ENCODE measurements at regions not wholly inside any gene's neighbourhood (a gene's known extent, or its start where the extent isn't known, plus 50 kb on each side); places are given as distances from the start of the nearest gene placed in this dataset.
"Not testable (repeated sequence)": the region's sequence is repeated elsewhere in the genome, so short reads cannot be mapped to it uniquely, and the experiment has no call there.

DNA sequence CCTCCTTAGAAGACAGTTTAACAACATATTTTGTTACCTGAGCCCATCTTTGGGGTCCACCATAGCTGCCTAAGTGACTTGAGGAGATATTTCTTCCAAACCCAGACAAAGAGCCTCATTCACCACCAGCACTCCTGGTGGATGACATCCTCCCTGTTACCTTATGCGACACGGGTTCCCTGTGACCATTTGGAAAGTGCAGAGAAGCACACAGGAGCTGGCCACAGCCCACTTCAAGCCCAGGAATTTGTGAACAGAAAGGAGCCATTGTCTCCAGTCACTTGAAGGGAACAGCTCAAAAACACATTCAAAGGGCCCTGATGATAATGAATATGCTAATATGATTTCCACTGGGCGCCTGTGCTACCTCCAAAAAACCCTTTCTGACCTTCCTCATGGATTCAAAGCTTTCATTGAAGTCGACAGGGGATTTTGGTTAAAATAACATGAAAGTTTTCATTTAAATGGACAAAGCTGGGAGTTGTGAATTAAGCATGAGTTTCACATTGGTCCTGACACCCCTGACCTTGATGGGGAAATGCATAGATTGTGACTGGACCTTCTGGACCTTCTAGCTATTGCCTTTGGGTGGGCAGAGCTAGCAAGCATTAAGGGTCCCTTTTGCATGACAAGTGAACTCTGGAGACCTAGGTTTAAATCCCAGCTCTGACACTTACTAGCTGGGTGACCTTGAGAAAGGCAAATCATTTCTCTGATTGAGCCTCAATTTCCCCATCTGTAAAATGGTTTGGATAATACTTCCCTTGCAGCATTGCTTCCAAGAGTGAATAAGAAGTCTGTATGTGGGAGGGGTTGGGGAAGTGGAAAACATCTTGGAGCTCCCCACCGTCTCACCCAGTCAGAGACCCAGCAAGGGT lies 83.3 kb upstream of the SIRPA start:
- no peak for DNase-seq (ENCODE audit: extremely low read depth, low read depth)

DNA sequence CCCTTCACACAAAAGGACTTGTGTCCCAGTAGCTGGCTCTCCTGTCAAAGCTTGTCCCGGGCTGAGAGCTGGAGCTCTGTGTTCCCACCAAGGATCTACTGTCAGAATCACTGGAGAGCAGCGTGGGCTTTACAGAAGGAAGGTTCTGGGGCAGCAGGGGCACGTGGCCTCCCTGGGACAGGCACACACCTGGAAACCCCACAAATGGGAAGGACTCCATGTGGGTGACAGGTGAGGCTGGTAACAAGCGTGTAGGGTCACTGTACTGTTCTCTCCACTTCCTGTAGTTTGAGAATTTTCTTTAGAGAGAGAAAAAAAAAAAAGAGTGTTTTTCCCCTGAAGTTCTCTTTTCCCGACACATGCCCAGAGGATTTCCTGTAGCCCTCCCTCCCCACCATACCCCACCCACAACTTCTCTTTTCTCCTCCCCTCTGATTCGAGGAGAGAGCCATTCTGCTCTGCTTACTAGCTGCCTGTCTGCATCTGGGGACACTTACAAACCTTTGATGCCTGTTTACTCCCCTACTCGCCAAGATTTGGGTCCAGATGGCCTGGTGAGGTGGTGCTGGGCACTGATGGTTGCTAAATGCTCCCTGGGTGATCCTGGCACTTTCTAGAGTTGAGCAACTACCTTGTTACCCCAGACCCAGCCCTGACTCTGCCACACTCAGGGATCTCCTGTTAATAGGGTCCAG lies 84.1 kb upstream of the SIRPA start:
- no peak for DNase-seq (ENCODE audit: extremely low read depth, low read depth)

- no peak for DNase-seq (ENCODE audit: extremely low read depth, low read depth)
Observed at GRCh38 chr20:1810572-1810925, 84.7 kb upstream of the SIRPA start.

DNA sequence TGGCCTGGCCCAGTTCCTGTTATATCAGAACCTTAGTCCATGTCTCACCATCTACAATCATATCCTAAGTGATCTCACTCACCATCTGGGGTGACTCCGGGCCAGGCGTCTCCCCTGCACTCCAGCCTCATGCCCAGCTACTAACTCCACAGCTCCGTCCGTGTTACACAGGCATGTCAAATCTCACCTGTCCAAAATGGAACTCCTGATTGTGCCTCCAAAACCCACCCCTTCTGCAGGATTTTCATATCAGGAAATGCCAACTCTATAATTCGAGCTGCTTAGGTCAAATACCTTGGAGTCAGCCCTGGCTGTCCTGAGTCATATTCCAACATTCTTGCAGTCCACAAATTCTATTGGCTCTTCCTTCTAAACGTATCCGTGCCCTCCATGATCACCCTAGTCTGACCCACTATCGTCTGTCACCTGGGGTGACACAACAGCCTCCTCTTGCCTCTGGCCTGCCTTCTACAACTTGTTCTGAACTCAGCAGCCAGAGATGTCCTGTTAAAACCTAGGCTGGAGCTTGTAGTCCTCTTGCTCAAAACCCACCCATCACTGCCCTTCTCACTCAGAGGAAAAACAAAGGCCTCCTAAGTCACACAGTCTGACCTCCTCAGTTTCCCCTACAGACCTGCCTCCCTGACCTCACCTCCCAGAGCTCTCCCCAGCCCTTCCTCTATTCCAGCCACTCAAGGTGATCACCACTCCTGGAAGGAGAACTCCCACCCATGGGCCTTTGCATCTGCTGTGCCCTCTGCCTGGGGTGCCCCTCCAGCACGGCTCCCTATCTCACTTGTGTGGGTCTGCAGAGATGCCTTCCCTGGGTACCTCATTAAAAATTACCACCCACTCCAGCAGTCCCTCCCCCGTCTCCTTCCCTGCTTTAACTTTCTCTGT lies 85.3 kb upstream of the SIRPA start:
- DNase-seq (ENCODE audit: extremely low read depth, low read depth): no peak

DNA sequence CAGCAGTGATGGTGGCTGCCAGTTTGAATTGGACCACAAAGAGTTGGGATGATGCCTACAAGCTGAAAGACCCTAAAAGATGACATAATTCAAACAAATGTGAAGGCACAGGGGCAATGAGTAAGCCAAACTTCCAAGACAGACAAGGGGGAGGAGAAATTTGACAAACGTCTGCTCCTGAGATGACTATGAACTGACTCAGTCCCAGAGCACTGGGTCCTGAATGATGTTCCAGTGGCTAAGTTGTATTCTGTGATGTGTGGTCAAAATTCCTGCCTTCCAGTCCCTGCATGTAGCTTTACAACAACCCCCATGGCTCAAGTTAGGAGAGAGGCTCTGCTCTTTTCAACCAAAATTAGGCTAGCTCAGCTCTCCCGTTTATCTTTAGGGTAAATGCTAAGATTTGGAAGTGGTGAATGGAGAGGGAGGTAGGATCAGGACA lies 86.1 kb upstream of the SIRPA start:
- no peak for DNase-seq (ENCODE audit: extremely low read depth, low read depth)

DNA sequence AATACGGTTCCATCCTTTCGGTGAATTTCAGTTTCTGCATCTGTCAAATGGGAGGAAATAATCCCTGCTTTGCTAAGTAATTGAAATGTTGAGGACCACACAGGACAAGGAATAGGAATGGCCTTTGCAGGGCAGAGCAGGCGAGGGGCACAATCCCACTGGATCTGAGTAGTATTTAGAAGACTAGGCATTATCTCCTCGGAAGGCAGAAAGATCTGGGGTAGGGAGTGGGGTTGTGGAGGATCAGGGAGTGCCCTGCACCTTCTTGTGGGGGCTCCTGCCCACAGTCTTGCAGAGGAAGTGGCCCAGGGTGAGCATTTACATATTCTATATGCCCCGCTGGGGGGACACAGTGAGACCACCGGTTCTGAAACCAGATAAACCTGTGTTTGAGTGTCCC lies 87.1 kb upstream of the SIRPA start:
- no peak for DNase-seq (ENCODE audit: extremely low read depth, low read depth)

- no peak for DNase-seq (ENCODE audit: extremely low read depth, low read depth)
Observed at GRCh38 chr20:1807394-1807793, 87.8 kb upstream of the SIRPA start.

- DNase-seq (ENCODE audit: extremely low read depth, low read depth): no peak
Observed at GRCh38 chr20:1806456-1806855, 88.8 kb upstream of the SIRPA start.

DNA sequence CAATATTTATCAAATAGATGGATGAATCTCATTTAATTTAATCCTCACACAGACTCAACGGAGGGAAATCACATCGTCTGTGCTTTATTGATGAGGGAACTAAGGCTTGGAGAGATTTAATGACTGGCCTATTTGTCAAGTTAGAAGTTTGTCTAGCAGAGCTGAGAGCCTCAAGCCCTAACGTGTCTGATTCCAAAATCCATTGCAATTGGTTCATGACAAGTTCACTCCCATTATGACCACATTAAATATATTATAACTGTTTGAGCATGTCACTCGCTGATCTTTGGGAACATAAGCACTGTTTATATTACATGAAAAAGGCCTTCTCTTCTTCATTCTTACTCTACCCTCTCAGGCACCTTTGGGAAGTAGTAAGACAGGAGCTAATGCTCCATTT lies 89.4 kb upstream of the SIRPA start:
- DNase-seq (ENCODE audit: extremely low read depth, low read depth): no peak

- no peak for DNase-seq (ENCODE audit: extremely low read depth, low read depth)
Observed at GRCh38 chr20:1805161-1805581, 90.0 kb upstream of the SIRPA start.

- no peak for DNase-seq (ENCODE audit: extremely low read depth, low read depth)
Observed at GRCh38 chr20:1804554-1804956, 90.7 kb upstream of the SIRPA start.

- DNase-seq (ENCODE audit: extremely low read depth, low read depth): no peak
Observed at GRCh38 chr20:1803932-1804501, 91.2 kb upstream of the SIRPA start.

DNA sequence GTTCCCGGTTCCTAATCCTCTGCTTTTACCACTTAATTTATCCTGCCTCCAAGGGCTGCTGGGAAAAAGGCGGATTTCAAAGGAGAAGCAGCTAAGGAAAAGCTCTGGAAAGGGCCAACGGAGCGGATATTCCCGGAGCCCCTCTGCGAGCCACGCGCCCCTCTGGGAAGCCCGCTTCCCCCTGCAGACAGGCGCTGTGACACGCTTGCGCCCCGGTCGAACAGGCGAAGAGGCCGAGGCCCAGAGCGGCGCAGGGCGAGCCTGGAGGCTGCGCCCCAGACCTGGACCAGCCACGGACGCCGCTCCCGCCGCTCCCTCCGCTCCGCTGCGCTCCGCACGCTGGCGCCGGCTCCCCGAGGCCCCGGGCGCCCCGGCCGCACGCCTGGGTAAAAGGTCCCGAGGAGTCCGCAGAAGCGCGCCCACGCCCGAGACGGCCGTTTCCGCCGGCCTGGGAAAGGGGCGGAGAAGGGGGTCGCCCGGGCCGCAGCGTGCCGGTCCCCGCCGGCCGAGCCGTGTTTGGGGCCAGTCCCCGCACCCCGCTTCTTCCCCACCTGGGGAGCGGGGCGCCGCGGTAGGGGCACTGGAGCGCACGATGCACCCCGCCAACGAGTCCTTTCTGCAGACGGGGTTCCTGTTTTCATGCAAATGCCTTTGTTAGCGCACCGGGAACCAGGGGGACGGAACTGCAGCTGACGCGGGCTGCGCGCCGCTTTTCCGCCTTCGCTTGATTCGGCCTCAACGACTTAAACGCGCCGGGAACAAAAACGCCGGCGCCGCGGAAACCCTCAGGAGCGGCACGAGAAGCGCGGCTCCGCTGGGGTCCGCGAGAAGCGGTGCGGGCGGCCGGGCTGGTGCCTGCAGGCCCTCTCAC lies 91.9 kb upstream of the SIRPA start:
- DNase-seq (ENCODE audit: extremely low read depth, low read depth): no peak

- DNase-seq (ENCODE audit: extremely low read depth, low read depth): peak; percentile 25
Observed at GRCh38 chr20:1802385-1803060, 92.7 kb upstream of the SIRPA start.

DNA sequence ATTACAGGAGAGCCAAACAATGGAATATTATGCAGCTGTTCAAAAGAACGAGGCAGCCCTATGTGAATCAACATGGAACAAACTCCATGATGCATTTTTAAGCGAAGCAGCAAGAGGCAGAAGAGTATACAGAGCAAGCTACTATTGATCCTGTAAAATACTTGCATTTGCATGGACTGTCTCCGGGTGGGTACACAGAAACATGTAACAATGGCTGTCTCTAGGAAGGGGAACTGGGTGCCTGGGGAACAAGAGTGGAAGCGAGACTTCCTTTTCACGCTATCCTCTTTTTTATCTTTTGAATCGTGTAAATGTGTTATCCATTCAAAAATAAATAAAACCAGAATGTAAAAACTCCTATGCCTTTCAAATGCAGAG lies 93.3 kb upstream of the SIRPA start:
- DNase-seq (ENCODE audit: extremely low read depth, low read depth): no peak

- no peak for DNase-seq (ENCODE audit: extremely low read depth, low read depth)
Observed at GRCh38 chr20:1801225-1801928, 93.8 kb upstream of the SIRPA start.

DNA sequence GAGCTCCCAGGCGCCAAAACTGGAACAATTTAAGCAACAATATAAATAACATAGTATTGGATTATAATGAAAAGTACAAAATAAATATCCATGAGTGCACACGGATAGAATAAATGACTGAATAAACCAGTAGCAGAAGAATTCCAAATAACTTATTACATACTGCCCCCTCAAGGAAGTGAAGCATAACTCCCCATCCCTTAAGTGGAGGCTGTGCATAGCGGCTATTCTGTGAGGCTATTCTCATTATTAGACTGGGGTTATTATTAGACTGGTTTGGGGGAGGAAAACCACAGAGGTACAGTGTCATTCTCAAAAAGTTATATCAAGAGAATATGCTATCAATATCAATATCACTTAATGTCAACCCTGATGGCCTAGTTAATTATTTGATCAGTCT lies 94.4 kb upstream of the SIRPA start:
- peak; percentile 23 for DNase-seq (ENCODE audit: extremely low read depth, low read depth)

DNA sequence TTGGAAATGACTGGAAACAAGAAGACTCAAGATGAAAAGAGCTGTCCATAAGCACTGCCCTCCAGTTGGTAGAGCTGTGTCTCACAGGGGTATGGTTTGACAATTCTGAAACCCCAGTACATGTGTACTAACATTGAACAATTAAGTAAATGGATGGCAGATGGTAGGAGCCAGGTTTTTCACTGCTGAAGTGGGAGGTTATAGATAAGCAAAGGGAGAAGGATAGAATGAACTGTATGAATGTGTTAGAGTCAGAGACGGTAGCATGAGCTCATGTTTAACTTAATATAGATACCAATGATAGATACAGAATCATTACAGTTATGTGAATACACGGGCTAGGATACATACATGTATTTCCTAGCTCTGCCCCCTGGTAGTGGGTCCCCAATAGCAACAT lies 95.0 kb upstream of the SIRPA start:
- DNase-seq (ENCODE audit: extremely low read depth, low read depth): no peak

GRCh38 chr20:1799746-1800145 lies 95.5 kb upstream of the SIRPA start:
- not testable (repeated sequence) for DNase-seq (ENCODE audit: extremely low read depth, low read depth)

All from NCI-H460 (cell line).